ENCODE measurements at regions not wholly inside any gene's neighbourhood (a gene's known extent, or its start where the extent isn't known, plus 50 kb on each side); places are given as distances from the start of the nearest gene placed in this dataset.

GRCh38 chr13:73273745-73274144 is 214.9 kb downstream of the KLF5 start:
- TF ChIP-seq POLR2A (IDR thresholded peaks at IDR 0.05) (no peak), CTCF (IDR thresholded peaks at IDR 0.05) (no peak), EP300 (IDR thresholded peaks at IDR 0.05) (no peak)

Measured in ovary (tissue), 3 donors.